Activated CD8-positive, alpha-beta T cell treated with anti-CD3 and anti-CD28 coated beads for 36 hours (primary cell): ENCODE measurements at regions not wholly inside any gene's neighbourhood (a gene's known extent, or its start where the extent isn't known, plus 50 kb on each side); places are given as distances from the start of the nearest gene placed in this dataset.

ENCODE experiments used
- ATAC-seq: fragments of 200-7000 bp; cut with Tn5 transposase; one replicate; pipeline ENCODE4 v1.10.0; 2021; ENCODE audit warnings: mild to moderate bottlenecking, moderate library complexity
- CTCF ChIA-PET: fragments of 350-600 bp; sonication (Branson Sonifier 250); formaldehyde crosslinking; loops from one replicate; lab custom pipeline; 2021; ENCODE audit warnings: antibody characterized with exemption; lab: Charles Lee
- POLR2A ChIA-PET: fragments of 350-600 bp; sonication (Branson Sonifier 250); formaldehyde crosslinking; loops from one replicate; lab custom pipeline; 2021; ENCODE audit warnings: antibody characterized with exemption; lab: Charles Lee
- DNase-seq: peaks from one replicate; pipeline ENCODE4 v3.0.0-alpha.2; 2020
- H3K27ac Mint-ChIP-seq: one replicate; pipeline ENCODE4 v1.8.0; 2021; ENCODE audit warnings: mild to moderate bottlenecking, mixed read lengths
- H3K27me3 Mint-ChIP-seq: one replicate; pipeline ENCODE4 v1.8.0; 2021; ENCODE audit warnings: mixed read lengths
- H3K36me3 Mint-ChIP-seq: one replicate; pipeline ENCODE4 v1.8.0; 2021; ENCODE audit warnings: low read depth, mixed read lengths
- H3K4me1 Mint-ChIP-seq: one replicate; pipeline ENCODE4 v1.8.0; 2021; ENCODE audit warnings: low read depth, mixed read lengths
- H3K4me3 Mint-ChIP-seq: one replicate; pipeline ENCODE4 v1.8.0; 2021; ENCODE audit warnings: mild to moderate bottlenecking, moderate library complexity, mixed read lengths
- H3K9me3 Mint-ChIP-seq: one replicate; pipeline ENCODE4 v1.8.0; 2021; ENCODE audit warnings: mixed read lengths
- intact Hi-C: fragments of 100-400 bp; cut with micrococcal nuclease; formaldehyde crosslinking; loops from one replicate; pipeline ENCODE4 v1.10.0; 2022
- TF ChIP-seq, protein P1 (sequence below): fragments of 200-600 bp; IDR thresholded peaks from one replicate; pipeline ENCODE4 v1.8.0; 2022; ENCODE audit warnings: antibody characterized with exemption, mild to moderate bottlenecking

DNA sequence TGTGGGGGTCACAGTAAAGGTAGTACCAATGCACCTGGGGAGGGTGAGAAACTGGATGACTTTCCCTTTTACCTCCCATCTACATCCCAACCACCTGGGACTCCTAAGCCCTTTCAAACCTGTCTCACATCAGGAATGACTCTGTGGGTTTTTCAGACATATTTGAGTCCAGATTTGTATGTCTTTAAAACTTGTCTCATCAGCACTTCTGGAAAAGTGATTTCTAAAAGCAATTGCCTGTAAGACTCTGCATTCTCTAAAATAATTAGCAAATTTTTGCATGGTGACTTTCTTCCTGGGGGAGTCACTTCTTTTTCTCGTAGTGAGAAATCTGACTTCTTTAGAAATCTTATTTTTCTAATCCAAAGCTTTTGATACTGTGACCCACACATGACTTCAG, 1553.0 kb upstream of the PIK3C3 start:
- no peak for ATAC-seq
- Mint-ChIP-seq H3K36me3 (no peaks in the 10 kb centered on the region), H3K4me3 (no peak overlapping the region), H3K27me3 (no peaks in the 10 kb centered on the region), H3K27ac (no peak overlapping the region), H3K9me3 (peaks cover 8% of the 10 kb centered on the region), H3K4me1 (no peaks in the 10 kb centered on the region)
- intact Hi-C loops, result no loop called here
- ChIA-PET CTCF (no interaction called here), POLR2A (no interaction called here)
- no peak for DNase-seq
- TF ChIP-seq, protein P1, sequence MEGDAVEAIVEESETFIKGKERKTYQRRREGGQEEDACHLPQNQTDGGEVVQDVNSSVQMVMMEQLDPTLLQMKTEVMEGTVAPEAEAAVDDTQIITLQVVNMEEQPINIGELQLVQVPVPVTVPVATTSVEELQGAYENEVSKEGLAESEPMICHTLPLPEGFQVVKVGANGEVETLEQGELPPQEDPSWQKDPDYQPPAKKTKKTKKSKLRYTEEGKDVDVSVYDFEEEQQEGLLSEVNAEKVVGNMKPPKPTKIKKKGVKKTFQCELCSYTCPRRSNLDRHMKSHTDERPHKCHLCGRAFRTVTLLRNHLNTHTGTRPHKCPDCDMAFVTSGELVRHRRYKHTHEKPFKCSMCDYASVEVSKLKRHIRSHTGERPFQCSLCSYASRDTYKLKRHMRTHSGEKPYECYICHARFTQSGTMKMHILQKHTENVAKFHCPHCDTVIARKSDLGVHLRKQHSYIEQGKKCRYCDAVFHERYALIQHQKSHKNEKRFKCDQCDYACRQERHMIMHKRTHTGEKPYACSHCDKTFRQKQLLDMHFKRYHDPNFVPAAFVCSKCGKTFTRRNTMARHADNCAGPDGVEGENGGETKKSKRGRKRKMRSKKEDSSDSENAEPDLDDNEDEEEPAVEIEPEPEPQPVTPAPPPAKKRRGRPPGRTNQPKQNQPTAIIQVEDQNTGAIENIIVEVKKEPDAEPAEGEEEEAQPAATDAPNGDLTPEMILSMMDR, result no peak

DNA sequence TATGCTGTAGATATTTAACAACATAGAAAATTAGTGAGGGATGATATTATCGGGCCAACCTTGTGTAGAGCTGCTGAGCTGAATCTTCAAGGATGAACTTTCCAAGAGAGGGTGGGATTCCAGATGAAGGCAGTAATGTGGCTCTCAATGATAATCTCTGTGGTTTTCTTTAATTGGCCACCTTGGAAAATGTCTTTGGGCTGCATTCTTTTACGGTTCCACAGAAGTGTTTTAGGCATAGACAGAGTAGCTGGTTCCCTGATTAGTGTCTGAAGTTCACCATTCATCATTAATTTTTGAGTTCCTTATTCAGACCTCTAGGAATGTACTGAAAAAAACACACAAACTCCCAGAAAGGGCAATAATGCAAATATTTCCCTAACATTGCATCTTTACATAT, 1566.9 kb upstream of the PIK3C3 start:
- ChIA-PET POLR2A (no interaction called here), CTCF (no interaction called here)
- no peaks in the 10 kb centered on the region for H3K36me3 Mint-ChIP-seq
- DNase-seq (no peak), ATAC-seq (no peak)
- intact Hi-C loops, result no loop called here
- no peak overlapping the region for H3K27ac Mint-ChIP-seq
- H3K9me3 Mint-ChIP-seq, result peaks cover 17% of the 10 kb centered on the region
- H3K4me1 Mint-ChIP-seq, result no peaks in the 10 kb centered on the region
- H3K4me3 Mint-ChIP-seq, result no peak overlapping the region
- TF ChIP-seq, protein P1, result no peak
- H3K27me3 Mint-ChIP-seq, result no peaks in the 10 kb centered on the region

DNA sequence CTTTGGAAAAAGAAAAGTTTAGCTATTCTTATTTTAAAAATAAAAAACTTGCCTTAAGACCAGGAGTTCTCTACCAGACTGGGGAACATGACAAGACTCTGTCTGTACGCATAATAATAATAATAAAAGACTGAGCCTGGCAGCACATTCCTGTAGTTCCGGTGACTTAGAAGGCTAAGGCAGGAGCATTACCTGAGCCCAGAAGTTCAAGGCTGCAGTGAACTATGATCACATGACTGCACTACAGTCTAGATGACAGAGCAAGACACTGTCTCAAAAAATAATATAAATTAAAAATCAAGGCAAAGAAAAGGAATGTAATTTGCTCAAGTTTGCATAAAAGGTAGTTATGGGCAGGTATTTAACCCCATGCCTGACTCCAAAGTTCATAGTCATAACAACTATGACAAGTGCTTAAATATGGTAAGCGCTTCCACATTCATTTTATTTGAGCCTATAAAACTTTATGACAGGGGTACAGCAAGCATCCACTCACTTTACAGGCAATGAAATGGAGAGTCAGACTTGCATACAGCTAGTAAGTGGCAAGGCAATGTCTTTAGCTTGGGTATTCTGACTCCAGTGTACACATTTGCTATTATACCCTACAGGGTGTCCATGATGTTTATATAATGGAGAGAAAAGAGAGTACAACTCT, 1567.8 kb upstream of the PIK3C3 start:
- no peak overlapping the region for H3K4me3 Mint-ChIP-seq
- no peak overlapping the region for H3K27ac Mint-ChIP-seq
- POLR2A ChIA-PET, result no interaction called here
- H3K9me3 Mint-ChIP-seq, result peaks cover 17% of the 10 kb centered on the region
- CTCF ChIA-PET, result no interaction called here
- no peaks in the 10 kb centered on the region for H3K4me1 Mint-ChIP-seq
- DNase-seq (no peak), ATAC-seq (no peak)
- intact Hi-C loops, result no loop called here
- no peaks in the 10 kb centered on the region for H3K36me3 Mint-ChIP-seq
- TF ChIP-seq, protein P1, result no peak
- no peaks in the 10 kb centered on the region for H3K27me3 Mint-ChIP-seq

DNA sequence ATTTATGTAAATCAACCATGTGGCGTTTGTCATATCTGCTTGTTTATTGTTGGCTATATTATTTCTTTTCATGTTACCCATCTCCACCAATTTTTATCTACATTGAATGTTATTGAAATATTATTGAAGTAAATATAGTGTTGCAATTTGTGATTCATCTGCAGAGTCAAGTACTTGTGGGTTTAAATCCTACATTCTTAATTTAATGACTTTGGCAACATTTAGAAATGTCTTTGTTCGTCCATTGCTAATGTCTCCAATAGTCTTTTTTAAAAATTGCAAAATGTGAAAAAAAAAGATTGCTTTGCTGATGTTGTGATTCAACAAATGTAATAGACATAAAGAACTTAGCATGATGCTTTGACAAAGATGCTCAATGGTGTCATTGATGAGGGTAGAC, 1572.8 kb upstream of the PIK3C3 start:
- DNase-seq (no peak), ATAC-seq (no peak)
- peaks cover 4% of the 10 kb centered on the region for H3K9me3 Mint-ChIP-seq
- H3K4me3 Mint-ChIP-seq, result no peak overlapping the region
- H3K27me3 Mint-ChIP-seq, result no peaks in the 10 kb centered on the region
- H3K4me1 Mint-ChIP-seq, result no peaks in the 10 kb centered on the region
- CTCF ChIA-PET, result no interaction called here
- intact Hi-C loops, result no loop called here
- no peak overlapping the region for H3K27ac Mint-ChIP-seq
- POLR2A ChIA-PET, result no interaction called here
- no peaks in the 10 kb centered on the region for H3K36me3 Mint-ChIP-seq
- TF ChIP-seq, protein P1, result no peak

DNA sequence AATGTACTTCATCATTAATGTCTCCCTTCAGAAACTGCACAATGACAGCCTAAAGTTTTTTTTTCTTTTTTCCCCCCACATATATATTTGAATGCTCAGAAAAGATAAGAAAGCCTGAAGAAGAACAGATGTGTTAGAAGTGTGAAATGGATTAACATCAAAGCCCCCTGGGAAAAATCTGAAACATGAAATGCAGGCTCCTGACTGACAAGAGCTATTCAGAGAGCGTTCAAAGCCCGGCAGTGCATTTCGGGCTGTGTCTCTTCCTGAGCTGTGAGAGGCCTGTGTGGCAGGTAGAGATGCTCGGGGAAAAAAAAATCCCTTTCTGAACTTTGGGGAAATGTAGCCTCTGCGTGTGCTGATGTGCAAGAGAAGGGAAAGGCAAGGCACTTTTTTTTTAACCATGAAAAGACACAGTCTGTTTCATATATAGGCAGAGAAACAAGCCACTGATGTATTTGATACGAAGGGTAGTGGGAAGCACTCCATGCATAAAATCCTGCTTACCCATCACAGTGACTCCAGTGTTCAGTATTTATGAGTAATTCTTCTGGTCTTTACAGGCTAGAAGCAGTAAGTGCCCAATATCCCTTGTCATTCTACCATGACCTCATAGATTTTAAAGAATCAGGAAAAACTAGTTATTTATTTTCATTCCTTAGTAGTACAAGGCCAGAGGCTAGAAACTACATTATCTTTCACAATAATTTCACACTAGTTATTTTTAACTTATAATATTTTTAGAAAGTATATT, 1574.2 kb upstream of the PIK3C3 start:
- TF ChIP-seq, protein P1, result no peak
- ATAC-seq (no peak), DNase-seq (no peak)
- no peaks in the 10 kb centered on the region for H3K27me3 Mint-ChIP-seq
- ChIA-PET POLR2A (no interaction called here), CTCF (no interaction called here)
- H3K27ac Mint-ChIP-seq, result no peak overlapping the region
- peaks cover 4% of the 10 kb centered on the region for H3K9me3 Mint-ChIP-seq
- no peaks in the 10 kb centered on the region for H3K4me1 Mint-ChIP-seq
- H3K36me3 Mint-ChIP-seq, result no peaks in the 10 kb centered on the region
- H3K4me3 Mint-ChIP-seq, result no peak overlapping the region
- intact Hi-C loops, result no loop called here
